B cell (primary cell): ENCODE measurements at regions not wholly inside any gene's neighbourhood (a gene's known extent, or its start where the extent isn't known, plus 50 kb on each side); places are given as distances from the start of the nearest gene placed in this dataset.

Source experiments
- ATAC-seq: fragments of 200-7000 bp; cut with Tn5 transposase; one replicate; pipeline ENCODE4 v1.10.0; 2021; ENCODE audit warnings: low read depth, mild to moderate bottlenecking, moderate number of reproducible peaks, moderate library complexity
- CTCF ChIA-PET: fragments of 350-600 bp; sonication (Branson Sonifier 250); formaldehyde crosslinking; loops from one replicate; lab custom pipeline; 2021; ENCODE audit warnings: antibody characterized with exemption, inconsistent platforms; lab: Charles Lee
- POLR2A ChIA-PET: fragments of 350-600 bp; sonication (Branson Sonifier 250); formaldehyde crosslinking; loops from one replicate; lab custom pipeline; 2021; ENCODE audit warnings: antibody characterized with exemption; lab: Charles Lee
- DNase-seq: peaks from one replicate; pipeline ENCODE4 v3.0.0; 2013
- H2AFZ ChIP-seq: 2 replicates; pipeline ENCODE4 v1.6.1; 2012; ENCODE audit warnings: mild to moderate bottlenecking, low read depth, low read length; ENCODE audit not compliant: insufficient read depth, poor library complexity, severe bottlenecking
- H3K27ac ChIP-seq, 2 donors: 1 replicate in 1 of 2; 2 replicates in 1 of 2; pipeline ENCODE4 v1.5.1; 2012 to 2013; ENCODE audit warnings: low read length in 2 of 2, mild to moderate bottlenecking in 2 of 2, moderate library complexity in 1 of 2
- H3K27me3 ChIP-seq, 4 experiments: fragments of 200-600 bp in 1 of 4; sonication (generic) in 1 of 4; replicated peaks in 1 of 4; 1 replicate in 2 of 4; 2 replicates in 2 of 4; pipeline versions ENCODE4 v1.6.1 to v1.7.0; 2013 to 2016; ENCODE audit warnings: low read length in 3 of 4, mild to moderate bottlenecking in 2 of 4, mixed read lengths in 1 of 4, moderate library complexity in 1 of 4; ENCODE audit not compliant: insufficient read depth in 4 of 4, control insufficient read depth in 3 of 4; ENCODE audit errors: control extremely low read depth in 1 of 4
- H3K36me3 ChIP-seq, 2 experiments: replicated peaks in 1 of 2; 1 replicate in 1 of 2; 2 replicates in 1 of 2; pipeline versions ENCODE4 v1.6.1 to v1.7.1; 2013; ENCODE audit warnings: low read length in 1 of 2; ENCODE audit not compliant: insufficient read depth in 2 of 2, control insufficient read depth in 1 of 2; ENCODE audit errors: control extremely low read depth in 1 of 2, extremely low read depth in 1 of 2
- H3K4me1 ChIP-seq, 2 donors: fragments of 200-600 bp in 1 of 2; sonication (generic) in 1 of 2; 1 replicate in 1 of 2; 2 replicates in 1 of 2; pipeline versions ENCODE4 v1.5.1 to v1.6.1; 2013 to 2017; ENCODE audit warnings: low read length in 2 of 2; ENCODE audit not compliant: control insufficient read depth in 2 of 2, insufficient read depth in 2 of 2
- H3K4me2 ChIP-seq: replicated peaks from 2 replicates; pipeline ENCODE3; 2012; ENCODE audit warnings: mild to moderate bottlenecking, low read depth, low read length; ENCODE audit not compliant: poor library complexity, severe bottlenecking
- H3K4me3 ChIP-seq, 5 experiments: fragments of 200-600 bp in 1 of 5; sonication (generic) in 1 of 5; 1 replicate in 3 of 5; 2 replicates in 2 of 5; pipeline versions ENCODE4 v1.5.1 to v1.7.0; 2011 to 2016; ENCODE audit warnings: low read length in 4 of 5, mild to moderate bottlenecking in 4 of 5, low read depth in 2 of 5, control low read depth in 1 of 5, moderate library complexity in 1 of 5; ENCODE audit not compliant: insufficient read depth in 1 of 5; ENCODE audit errors: control extremely low read depth in 1 of 5, extremely low read depth in 1 of 5
- H3K79me2 ChIP-seq: fragments of 200-600 bp; sonication (generic); one replicate; pipeline ENCODE4 v1.6.0; 2016; ENCODE audit warnings: low read length; ENCODE audit not compliant: control insufficient read depth, insufficient read depth
- H3K9ac ChIP-seq: fragments of 200-600 bp; sonication (generic); 2 replicates; pipeline ENCODE4 v1.6.1; 2017; ENCODE audit warnings: mild to moderate bottlenecking, low read length, moderate library complexity
- H3K9me3 ChIP-seq, 3 donors: one replicate each; pipeline versions ENCODE4 v1.6.1 to v1.7.1; 2013; ENCODE audit warnings: low read length in 2 of 3; ENCODE audit not compliant: control insufficient read depth in 2 of 3, insufficient read depth in 1 of 3; ENCODE audit errors: control extremely low read depth in 1 of 3
- H4K20me1 ChIP-seq: 2 replicates; pipeline ENCODE4 v1.6.0; 2012; ENCODE audit warnings: mild to moderate bottlenecking, low read length; ENCODE audit not compliant: insufficient read depth, control insufficient read depth, poor library complexity, severe bottlenecking
- H3K27ac Mint-ChIP-seq: one replicate; pipeline ENCODE4 v1.8.0; 2021; ENCODE audit warnings: mixed read lengths
- H3K27me3 Mint-ChIP-seq: one replicate; pipeline ENCODE4 v1.8.0; 2021; ENCODE audit warnings: mixed read lengths
- H3K4me1 Mint-ChIP-seq: one replicate; pipeline ENCODE4 v1.8.0; 2021; ENCODE audit warnings: mixed read lengths
- H3K4me3 Mint-ChIP-seq: one replicate; pipeline ENCODE4 v1.8.0; 2021; ENCODE audit warnings: mixed read lengths
- H3K9me3 Mint-ChIP-seq: one replicate; pipeline ENCODE4 v1.8.0; 2022; ENCODE audit warnings: mixed read lengths; ENCODE audit not compliant: insufficient read depth
- EZH2 ChIP-seq: IDR thresholded peaks from 2 replicates; pipeline ENCODE4 v1.6.1; 2012; ENCODE audit warnings: borderline replicate concordance, low read depth, mild to moderate bottlenecking, moderate library complexity, low read length; ENCODE audit not compliant: insufficient read depth, poor library complexity, severe bottlenecking
- WGBS: methylation state at CpG from one replicate; pipeline ENCODE4 v1.1.5; 2013; ENCODE audit warnings: missing lambda C conversion rate; ENCODE audit not compliant: insufficient coverage; 5-methylcytosine and 5-hydroxymethylcytosine counted together
- intact Hi-C: fragments of 100-400 bp; cut with micrococcal nuclease; formaldehyde crosslinking; loops from one replicate; pipeline ENCODE4 v1.10.0; 2022
- TF ChIP-seq, protein P1 (sequence below): fragments of 200-600 bp; IDR thresholded peaks from one replicate; pipeline ENCODE4 v1.8.0; 2022; ENCODE audit warnings: antibody characterized with exemption, mild to moderate bottlenecking

GRCh38 chr13:62760724-62761123 lies 1345.1 kb upstream of the PCDH20 start:
- TF ChIP-seq, protein P1, sequence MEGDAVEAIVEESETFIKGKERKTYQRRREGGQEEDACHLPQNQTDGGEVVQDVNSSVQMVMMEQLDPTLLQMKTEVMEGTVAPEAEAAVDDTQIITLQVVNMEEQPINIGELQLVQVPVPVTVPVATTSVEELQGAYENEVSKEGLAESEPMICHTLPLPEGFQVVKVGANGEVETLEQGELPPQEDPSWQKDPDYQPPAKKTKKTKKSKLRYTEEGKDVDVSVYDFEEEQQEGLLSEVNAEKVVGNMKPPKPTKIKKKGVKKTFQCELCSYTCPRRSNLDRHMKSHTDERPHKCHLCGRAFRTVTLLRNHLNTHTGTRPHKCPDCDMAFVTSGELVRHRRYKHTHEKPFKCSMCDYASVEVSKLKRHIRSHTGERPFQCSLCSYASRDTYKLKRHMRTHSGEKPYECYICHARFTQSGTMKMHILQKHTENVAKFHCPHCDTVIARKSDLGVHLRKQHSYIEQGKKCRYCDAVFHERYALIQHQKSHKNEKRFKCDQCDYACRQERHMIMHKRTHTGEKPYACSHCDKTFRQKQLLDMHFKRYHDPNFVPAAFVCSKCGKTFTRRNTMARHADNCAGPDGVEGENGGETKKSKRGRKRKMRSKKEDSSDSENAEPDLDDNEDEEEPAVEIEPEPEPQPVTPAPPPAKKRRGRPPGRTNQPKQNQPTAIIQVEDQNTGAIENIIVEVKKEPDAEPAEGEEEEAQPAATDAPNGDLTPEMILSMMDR: no peak
- no peak for TF ChIP-seq EZH2
- H3K9me3 ChIP-seq: no peaks in the 10 kb centered on the region
- H3K79me2 ChIP-seq: no peaks in the 10 kb centered on the region
- no peaks in the 10 kb centered on the region for H3K27me3 ChIP-seq
- H3K9ac ChIP-seq: no peak overlapping the region
- H3K4me3 ChIP-seq: no peak overlapping the region
- no peak overlapping the region for H3K4me3 Mint-ChIP-seq
- no peaks in the 10 kb centered on the region for H3K4me1 ChIP-seq
- no peaks in the 10 kb centered on the region for H3K36me3 ChIP-seq
- CTCF ChIA-PET: no interaction called here
- no peaks in the 10 kb centered on the region for H3K27me3 Mint-ChIP-seq
- no peak overlapping the region for H3K4me2 ChIP-seq
- POLR2A ChIA-PET: no interaction called here
- H4K20me1 ChIP-seq: no peaks in the 10 kb centered on the region
- H3K27ac Mint-ChIP-seq: no peak overlapping the region
- no peak overlapping the region for H2AFZ ChIP-seq
- ATAC-seq (no peak), DNase-seq (no peak)
- no peak overlapping the region for H3K27ac ChIP-seq
- peaks cover 3% of the 10 kb centered on the region for H3K9me3 Mint-ChIP-seq
- H3K4me1 Mint-ChIP-seq: no peaks in the 10 kb centered on the region
- no CpG with 5 or more reads among the region's 1 CpG for WGBS
- intact Hi-C loops: no loop called here

GRCh38 chr13:62747629-62748028 lies 1332.0 kb upstream of the PCDH20 start:
- no peaks in the 10 kb centered on the region for H3K9me3 Mint-ChIP-seq
- Histone ChIP-seq H3K4me2 (no peak overlapping the region), H3K79me2 (no peaks in the 10 kb centered on the region), H3K9me3 (no peaks in the 10 kb centered on the region), H4K20me1 (no peaks in the 10 kb centered on the region), H3K9ac (no peak overlapping the region), H3K27ac (no peak overlapping the region), H3K4me1 (no peaks in the 10 kb centered on the region), H2AFZ (no peak overlapping the region), H3K4me3 (no peak overlapping the region), H3K36me3 (no peaks in the 10 kb centered on the region), H3K27me3 (no peaks in the 10 kb centered on the region)
- ChIA-PET POLR2A (no interaction called here), CTCF (no interaction called here)
- DNase-seq: no peak
- TF ChIP-seq, protein P1: no peak
- no peak for TF ChIP-seq EZH2
- no peak overlapping the region for H3K4me3 Mint-ChIP-seq
- no peaks in the 10 kb centered on the region for H3K27me3 Mint-ChIP-seq
- no peaks in the 10 kb centered on the region for H3K4me1 Mint-ChIP-seq
- ATAC-seq: no peak
- intact Hi-C loops: no loop called here
- no CpG with 5 or more reads among the region's 2 CpGs for WGBS
- no peak overlapping the region for H3K27ac Mint-ChIP-seq
